ENCODE measurements at regions not wholly inside any gene's neighbourhood (a gene's known extent, or its start where the extent isn't known, plus 50 kb on each side); places are given as distances from the start of the nearest gene placed in this dataset.

- Histone ChIP-seq H3K27ac (ENCODE audit: low read depth, low read length) (peak overlapping the region; percentile 77), H3K27me3 (ENCODE audit: control insufficient read depth, insufficient read depth, low read length) (no peaks in the 10 kb centered on the region), H3K4me3 (ENCODE audit: low read depth, low read length) (no peak overlapping the region), H3K4me1 (ENCODE audit: control insufficient read depth, insufficient read depth, low read length) (peaks cover 11% of the 10 kb centered on the region), H3K9me3 (ENCODE audit: control insufficient read depth, insufficient read depth, low read length) (peaks cover 3% of the 10 kb centered on the region; the same call in 1 of the 2 replicates), H3K36me3 (ENCODE audit: control insufficient read depth, insufficient read depth, low read length) (no peaks in the 10 kb centered on the region), H3K9ac (ENCODE audit: low read depth, low read length) (no peak overlapping the region)
These were observed 408.9 kb upstream of the MPDZ start for GRCh38 chr9:13688223-13688989.

DNA sequence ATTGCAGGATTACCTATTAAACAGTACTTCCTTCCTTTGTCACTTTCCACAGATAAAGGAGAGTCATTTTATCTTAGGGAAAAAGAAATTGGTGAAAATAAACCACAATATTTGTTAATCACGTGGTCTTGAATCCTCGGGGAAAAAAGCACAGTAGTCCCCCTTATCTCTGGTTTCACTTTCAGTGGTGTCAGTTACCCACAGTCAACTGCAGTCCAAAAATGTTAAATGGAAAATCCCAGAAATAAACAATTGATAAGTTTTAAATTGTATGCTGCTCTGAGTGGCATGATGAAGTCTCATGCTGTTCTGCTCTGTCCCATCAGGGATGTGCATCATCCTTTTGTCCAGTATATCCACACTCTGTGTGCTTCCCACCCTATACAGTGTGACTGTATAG is 405.2 kb upstream of the MPDZ start:
- H3K36me3 ChIP-seq (ENCODE audit: control insufficient read depth, insufficient read depth, low read length) = no peaks in the 10 kb centered on the region
- H3K27me3 ChIP-seq (ENCODE audit: control insufficient read depth, insufficient read depth, low read length) = no peaks in the 10 kb centered on the region
- H3K9me3 ChIP-seq (ENCODE audit: control insufficient read depth, insufficient read depth, low read length) = peaks cover 3% of the 10 kb centered on the region; the same call in 1 of the 2 replicates
- H3K4me3 ChIP-seq (ENCODE audit: low read depth, low read length) = no peak overlapping the region
- H3K27ac ChIP-seq (ENCODE audit: low read depth, low read length) = no peak overlapping the region
- H3K4me1 ChIP-seq (ENCODE audit: control insufficient read depth, insufficient read depth, low read length) = peaks cover 11% of the 10 kb centered on the region
- H3K9ac ChIP-seq (ENCODE audit: low read depth, low read length) = no peak overlapping the region

- Histone ChIP-seq H3K9ac (ENCODE audit: low read depth, low read length) (no peak overlapping the region), H3K27me3 (ENCODE audit: control insufficient read depth, insufficient read depth, low read length) (no peaks in the 10 kb centered on the region), H3K36me3 (ENCODE audit: control insufficient read depth, insufficient read depth, low read length) (no peaks in the 10 kb centered on the region), H3K9me3 (ENCODE audit: control insufficient read depth, insufficient read depth, low read length) (no peaks in the 10 kb centered on the region), H3K27ac (ENCODE audit: low read depth, low read length) (no peak overlapping the region), H3K4me1 (ENCODE audit: control insufficient read depth, insufficient read depth, low read length) (peaks cover 7% of the 10 kb centered on the region; the same call in 1 of the 2 replicates), H3K4me3 (ENCODE audit: low read depth, low read length) (no peak overlapping the region)
These were observed 398.3 kb upstream of the MPDZ start for GRCh38 chr9:13677801-13678200.

DNA sequence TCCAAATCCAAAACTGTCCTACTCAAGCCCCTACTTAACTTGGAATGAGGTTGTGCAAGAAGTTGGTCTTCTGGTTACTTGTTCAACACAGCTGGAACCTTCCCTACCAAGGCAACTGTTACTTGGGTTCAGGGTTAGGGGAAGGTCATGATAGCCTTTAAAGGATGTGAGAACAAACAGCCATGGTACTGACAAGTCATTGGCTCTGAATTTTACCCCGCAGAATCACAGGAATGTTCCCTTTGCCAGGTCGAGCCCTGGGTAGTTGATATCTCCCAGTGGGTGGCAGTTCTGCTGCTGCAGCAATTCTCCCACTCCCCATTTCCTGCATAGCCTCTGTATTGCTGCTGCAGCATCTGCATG is 396.1 kb upstream of the MPDZ start:
- Histone ChIP-seq H3K27me3 (ENCODE audit: control insufficient read depth, insufficient read depth, low read length) (no peaks in the 10 kb centered on the region), H3K4me1 (ENCODE audit: control insufficient read depth, insufficient read depth, low read length) (peaks cover 7% of the 10 kb centered on the region; the same call in 1 of the 2 replicates), H3K9ac (ENCODE audit: low read depth, low read length) (no peak overlapping the region), H3K9me3 (ENCODE audit: control insufficient read depth, insufficient read depth, low read length) (no peaks in the 10 kb centered on the region), H3K36me3 (ENCODE audit: control insufficient read depth, insufficient read depth, low read length) (no peaks in the 10 kb centered on the region), H3K27ac (ENCODE audit: low read depth, low read length) (no peak overlapping the region), H3K4me3 (ENCODE audit: low read depth, low read length) (no peak overlapping the region)

DNA sequence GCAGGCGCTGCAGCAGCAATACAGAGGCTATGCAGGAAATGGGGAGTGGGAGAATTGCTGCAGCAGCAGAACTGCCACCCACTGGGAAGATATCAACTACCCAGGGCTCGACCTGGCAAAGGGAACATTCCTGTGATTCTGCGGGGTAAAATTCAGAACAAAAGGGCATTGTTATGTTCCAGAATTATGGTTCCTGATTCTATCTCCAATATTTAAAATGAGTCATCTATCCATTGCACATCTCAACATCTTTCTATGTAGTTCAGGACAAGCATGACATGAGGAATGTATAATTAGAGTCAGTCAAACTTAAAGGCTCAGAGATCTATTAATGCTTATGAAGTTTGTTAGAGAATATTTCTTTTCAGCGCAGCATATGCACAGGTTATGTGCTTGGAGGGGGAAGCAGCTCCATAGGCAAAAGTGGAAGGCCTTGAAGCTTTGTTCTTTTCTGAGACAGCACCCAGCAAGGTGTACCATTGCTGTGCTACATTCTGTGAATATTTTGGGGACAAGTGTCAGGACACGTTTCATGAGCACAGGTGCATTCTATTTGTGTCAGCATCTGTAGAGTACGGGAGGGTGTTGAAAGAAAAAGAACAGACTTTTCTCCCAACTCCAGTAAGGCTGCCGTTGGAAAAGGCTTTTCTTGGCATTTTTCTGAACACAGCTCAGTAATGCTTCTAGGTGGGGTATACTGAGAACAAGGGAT is 395.6 kb upstream of the MPDZ start:
- peaks cover 7% of the 10 kb centered on the region; the same call in 1 of the 2 replicates for H3K4me1 ChIP-seq (ENCODE audit: control insufficient read depth, insufficient read depth, low read length)
- H3K27me3 ChIP-seq (ENCODE audit: control insufficient read depth, insufficient read depth, low read length) = no peaks in the 10 kb centered on the region
- H3K9ac ChIP-seq (ENCODE audit: low read depth, low read length) = no peak overlapping the region
- no peaks in the 10 kb centered on the region for H3K9me3 ChIP-seq (ENCODE audit: control insufficient read depth, insufficient read depth, low read length)
- H3K27ac ChIP-seq (ENCODE audit: low read depth, low read length) = no peak overlapping the region
- H3K36me3 ChIP-seq (ENCODE audit: control insufficient read depth, insufficient read depth, low read length) = no peaks in the 10 kb centered on the region
- no peak overlapping the region for H3K4me3 ChIP-seq (ENCODE audit: low read depth, low read length)

- Histone ChIP-seq H3K4me3 (ENCODE audit: low read depth, low read length) (no peak overlapping the region), H3K4me1 (ENCODE audit: control insufficient read depth, insufficient read depth, low read length) (peaks cover 7% of the 10 kb centered on the region; the same call in 1 of the 2 replicates), H3K9ac (ENCODE audit: low read depth, low read length) (no peak overlapping the region), H3K36me3 (ENCODE audit: control insufficient read depth, insufficient read depth, low read length) (no peaks in the 10 kb centered on the region), H3K27me3 (ENCODE audit: control insufficient read depth, insufficient read depth, low read length) (no peaks in the 10 kb centered on the region), H3K9me3 (ENCODE audit: control insufficient read depth, insufficient read depth, low read length) (no peaks in the 10 kb centered on the region; the same call in 1 of the 2 replicates), H3K27ac (ENCODE audit: low read depth, low read length) (no peak overlapping the region)
These were observed 393.9 kb upstream of the MPDZ start for GRCh38 chr9:13673348-13673747.

DNA sequence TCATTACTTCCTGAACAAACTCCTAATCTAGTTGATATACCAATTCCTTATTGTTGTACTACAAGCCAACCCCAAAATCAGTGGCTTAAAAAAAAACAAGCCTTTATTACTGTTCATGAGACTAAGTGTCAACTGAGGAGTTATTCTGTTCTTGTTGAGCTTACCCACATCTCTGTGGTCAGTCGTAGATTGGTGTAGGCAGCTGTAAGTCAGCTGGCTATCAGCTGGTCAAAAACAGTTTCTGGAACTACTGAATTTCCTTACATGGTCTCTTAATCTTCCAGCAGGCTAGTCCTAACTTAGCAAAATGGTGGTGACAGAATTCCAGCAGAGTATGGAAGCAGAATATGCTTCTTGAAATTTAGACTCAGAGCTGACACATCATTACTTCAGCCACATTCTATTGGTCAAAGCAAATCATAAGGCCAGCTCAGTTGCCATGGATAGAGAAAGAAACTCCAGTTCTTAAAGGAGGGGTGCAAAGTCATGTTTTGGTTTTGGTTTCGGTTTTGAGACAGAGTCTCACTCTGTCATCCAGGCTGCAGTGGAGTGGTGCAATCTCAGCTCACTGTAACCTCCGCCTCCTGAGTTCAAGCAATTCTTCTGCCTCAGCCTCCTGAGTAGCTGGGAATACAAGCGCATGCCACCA is 386.1 kb upstream of the MPDZ start:
- H3K36me3 ChIP-seq (ENCODE audit: control insufficient read depth, insufficient read depth, low read length) = no peaks in the 10 kb centered on the region
- no peaks in the 10 kb centered on the region; the same call in 1 of the 2 replicates for H3K9me3 ChIP-seq (ENCODE audit: control insufficient read depth, insufficient read depth, low read length)
- no peak overlapping the region for H3K4me3 ChIP-seq (ENCODE audit: low read depth, low read length)
- H3K27me3 ChIP-seq (ENCODE audit: control insufficient read depth, insufficient read depth, low read length) = no peaks in the 10 kb centered on the region
- no peaks in the 10 kb centered on the region for H3K4me1 ChIP-seq (ENCODE audit: control insufficient read depth, insufficient read depth, low read length)
- H3K9ac ChIP-seq (ENCODE audit: low read depth, low read length) = no peak overlapping the region
- no peak overlapping the region for H3K27ac ChIP-seq (ENCODE audit: low read depth, low read length)

GRCh38 chr9:13661014-13661413 is 381.5 kb upstream of the MPDZ start:
- Histone ChIP-seq H3K4me3 (ENCODE audit: low read depth, low read length) (no peak overlapping the region), H3K9ac (ENCODE audit: low read depth, low read length) (no peak overlapping the region), H3K27ac (ENCODE audit: low read depth, low read length) (no peak overlapping the region), H3K9me3 (ENCODE audit: control insufficient read depth, insufficient read depth, low read length) (no peaks in the 10 kb centered on the region), H3K36me3 (ENCODE audit: control insufficient read depth, insufficient read depth, low read length) (no peaks in the 10 kb centered on the region), H3K27me3 (ENCODE audit: control insufficient read depth, insufficient read depth, low read length) (no peaks in the 10 kb centered on the region), H3K4me1 (ENCODE audit: control insufficient read depth, insufficient read depth, low read length) (no peaks in the 10 kb centered on the region)

- Histone ChIP-seq H3K4me3 (ENCODE audit: low read depth, low read length) (no peak overlapping the region), H3K27me3 (ENCODE audit: control insufficient read depth, insufficient read depth, low read length) (no peaks in the 10 kb centered on the region), H3K36me3 (ENCODE audit: control insufficient read depth, insufficient read depth, low read length) (no peaks in the 10 kb centered on the region), H3K9ac (ENCODE audit: low read depth, low read length) (no peak overlapping the region), H3K27ac (ENCODE audit: low read depth, low read length) (no peak overlapping the region), H3K4me1 (ENCODE audit: control insufficient read depth, insufficient read depth, low read length) (no peaks in the 10 kb centered on the region), H3K9me3 (ENCODE audit: control insufficient read depth, insufficient read depth, low read length) (no peaks in the 10 kb centered on the region)
These were observed 372.6 kb upstream of the MPDZ start for GRCh38 chr9:13651969-13652663.

DNA sequence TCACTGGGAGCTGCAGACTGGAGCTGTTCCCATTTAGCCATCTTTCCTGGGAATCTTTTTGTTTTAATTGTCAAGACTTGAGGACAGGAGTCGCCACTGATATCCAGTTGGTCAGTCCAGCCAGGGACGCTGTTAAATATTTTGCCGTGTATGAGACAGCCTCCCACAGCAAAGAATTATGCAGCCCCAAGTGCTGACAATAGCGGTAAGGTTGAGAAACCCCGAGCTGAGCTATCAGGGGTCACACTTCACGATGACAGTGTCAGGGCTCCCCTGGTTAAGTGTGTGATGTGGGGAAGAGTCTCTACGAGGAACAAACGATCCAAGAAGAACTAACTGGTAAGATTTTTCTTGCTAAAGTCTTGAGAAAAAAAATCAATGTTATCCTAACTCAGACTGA is 372.0 kb upstream of the MPDZ start:
- no peaks in the 10 kb centered on the region for H3K36me3 ChIP-seq (ENCODE audit: control insufficient read depth, insufficient read depth, low read length)
- no peak overlapping the region for H3K4me3 ChIP-seq (ENCODE audit: low read depth, low read length)
- no peak overlapping the region for H3K27ac ChIP-seq (ENCODE audit: low read depth, low read length)

More for the DNA sequence above, 372.0 kb upstream of the MPDZ start:
- no peaks in the 10 kb centered on the region for H3K27me3 ChIP-seq (ENCODE audit: control insufficient read depth, insufficient read depth, low read length)
- H3K4me1 ChIP-seq (ENCODE audit: control insufficient read depth, insufficient read depth, low read length) = no peaks in the 10 kb centered on the region
- no peaks in the 10 kb centered on the region for H3K9me3 ChIP-seq (ENCODE audit: control insufficient read depth, insufficient read depth, low read length)
- no peak overlapping the region for H3K9ac ChIP-seq (ENCODE audit: low read depth, low read length)

Measured in HUES48 (cell line).